Rectal smooth muscle tissue (tissue), 1 donor: ENCODE measurements at regions not wholly inside any gene's neighbourhood (a gene's known extent, or its start where the extent isn't known, plus 50 kb on each side); places are given as distances from the start of the nearest gene placed in this dataset.

ENCODE experiments used
- H3K27ac ChIP-seq: one replicate; pipeline ENCODE4 v1.7.0; 2013; ENCODE audit warnings: low read depth, low read length, inconsistent platforms
- H3K27me3 ChIP-seq: one replicate; pipeline ENCODE4 v1.7.0; 2013; ENCODE audit warnings: low read length; ENCODE audit not compliant: control insufficient read depth, insufficient read depth
- H3K36me3 ChIP-seq: one replicate; pipeline ENCODE4 v1.7.0; 2013; ENCODE audit warnings: low read length; ENCODE audit not compliant: control insufficient read depth, insufficient read depth
- H3K4me1 ChIP-seq: one replicate; pipeline ENCODE4 v1.7.0; 2013; ENCODE audit warnings: low read length; ENCODE audit not compliant: control insufficient read depth, insufficient read depth
- H3K4me3 ChIP-seq: one replicate; pipeline ENCODE4 v1.7.0; 2013; ENCODE audit warnings: low read length
- H3K9ac ChIP-seq: one replicate; pipeline ENCODE4 v1.7.0; 2013; ENCODE audit warnings: low read length

GRCh38 chr9:80061096-80061495, 489.3 kb downstream of the TLE4 start:
- no peak overlapping the region for H3K27ac ChIP-seq
- H3K4me3 ChIP-seq, result no peak overlapping the region
- H3K9ac ChIP-seq, result no peak overlapping the region
- no peaks in the 10 kb centered on the region for H3K36me3 ChIP-seq
- H3K27me3 ChIP-seq, result no peaks in the 10 kb centered on the region
- H3K4me1 ChIP-seq, result peaks cover 6% of the 10 kb centered on the region

- Histone ChIP-seq H3K4me3 (no peak overlapping the region), H3K27me3 (no peaks in the 10 kb centered on the region), H3K36me3 (no peaks in the 10 kb centered on the region), H3K9ac (no peak overlapping the region), H3K4me1 (peaks cover 6% of the 10 kb centered on the region), H3K27ac (no peak overlapping the region)
Measured at GRCh38 chr9:80059979-80060378, 488.2 kb downstream of the TLE4 start.

GRCh38 chr9:80059191-80059590, 487.4 kb downstream of the TLE4 start:
- Histone ChIP-seq H3K27ac (no peak overlapping the region), H3K4me3 (no peak overlapping the region)

GRCh38 chr9:80052830-80053229, 481.1 kb downstream of the TLE4 start:
- Histone ChIP-seq H3K27me3 (no peaks in the 10 kb centered on the region), H3K9ac (no peak overlapping the region), H3K36me3 (no peaks in the 10 kb centered on the region), H3K4me3 (no peak overlapping the region), H3K27ac (no peak overlapping the region), H3K4me1 (no peaks in the 10 kb centered on the region)

More at GRCh38 chr9:80059191-80059590, 487.4 kb downstream of the TLE4 start:
- H3K4me1 ChIP-seq, result peaks cover 6% of the 10 kb centered on the region
- H3K27me3 ChIP-seq, result no peaks in the 10 kb centered on the region
- no peak overlapping the region for H3K9ac ChIP-seq
- H3K36me3 ChIP-seq, result no peaks in the 10 kb centered on the region

- Histone ChIP-seq H3K4me1 (no peaks in the 10 kb centered on the region), H3K36me3 (no peaks in the 10 kb centered on the region), H3K27me3 (no peaks in the 10 kb centered on the region), H3K4me3 (no peak overlapping the region), H3K9ac (no peak overlapping the region), H3K27ac (no peak overlapping the region)
Measured at GRCh38 chr9:80049096-80049782, 477.5 kb downstream of the TLE4 start.

GRCh38 chr9:80046481-80046880, 474.7 kb downstream of the TLE4 start:
- Histone ChIP-seq H3K27me3 (no peaks in the 10 kb centered on the region), H3K9ac (no peak overlapping the region), H3K4me3 (no peak overlapping the region), H3K27ac (no peak overlapping the region), H3K36me3 (no peaks in the 10 kb centered on the region), H3K4me1 (no peaks in the 10 kb centered on the region)

- H3K27me3 ChIP-seq, result no peaks in the 10 kb centered on the region
- no peak overlapping the region for H3K27ac ChIP-seq
- H3K36me3 ChIP-seq, result no peaks in the 10 kb centered on the region
- no peak overlapping the region for H3K9ac ChIP-seq
- H3K4me1 ChIP-seq, result no peaks in the 10 kb centered on the region
- H3K4me3 ChIP-seq, result no peak overlapping the region
Measured at GRCh38 chr9:80041821-80042220, 470.1 kb downstream of the TLE4 start.

GRCh38 chr9:80040457-80040856, 468.7 kb downstream of the TLE4 start:
- no peaks in the 10 kb centered on the region for H3K27me3 ChIP-seq
- no peak overlapping the region for H3K9ac ChIP-seq
- no peaks in the 10 kb centered on the region for H3K36me3 ChIP-seq
- no peak overlapping the region for H3K4me3 ChIP-seq
- H3K27ac ChIP-seq, result no peak overlapping the region
- no peaks in the 10 kb centered on the region for H3K4me1 ChIP-seq

GRCh38 chr9:80030801-80031200, 459.0 kb downstream of the TLE4 start:
- H3K27ac ChIP-seq, result no peak overlapping the region
- no peak overlapping the region for H3K9ac ChIP-seq
- no peaks in the 10 kb centered on the region for H3K27me3 ChIP-seq
- no peaks in the 10 kb centered on the region for H3K4me1 ChIP-seq
- H3K4me3 ChIP-seq, result no peak overlapping the region
- no peaks in the 10 kb centered on the region for H3K36me3 ChIP-seq

- Histone ChIP-seq H3K4me1 (no peaks in the 10 kb centered on the region), H3K4me3 (no peak overlapping the region), H3K27me3 (no peaks in the 10 kb centered on the region), H3K9ac (no peak overlapping the region), H3K36me3 (no peaks in the 10 kb centered on the region), H3K27ac (no peak overlapping the region)
Measured at GRCh38 chr9:80028501-80028900, 456.7 kb downstream of the TLE4 start.

- Histone ChIP-seq H3K27ac (no peak overlapping the region), H3K9ac (no peak overlapping the region), H3K36me3 (no peaks in the 10 kb centered on the region), H3K4me1 (no peaks in the 10 kb centered on the region), H3K27me3 (no peaks in the 10 kb centered on the region), H3K4me3 (no peak overlapping the region)
Measured at GRCh38 chr9:80025796-80026520, 454.2 kb downstream of the TLE4 start.

GRCh38 chr9:80025131-80025530, 453.4 kb downstream of the TLE4 start:
- Histone ChIP-seq H3K36me3 (no peaks in the 10 kb centered on the region), H3K9ac (no peak overlapping the region), H3K4me1 (no peaks in the 10 kb centered on the region), H3K27ac (no peak overlapping the region), H3K27me3 (no peaks in the 10 kb centered on the region), H3K4me3 (no peak overlapping the region)

- no peaks in the 10 kb centered on the region for H3K36me3 ChIP-seq
- H3K27ac ChIP-seq, result no peak overlapping the region
- no peak overlapping the region for H3K4me3 ChIP-seq
- no peaks in the 10 kb centered on the region for H3K27me3 ChIP-seq
- H3K9ac ChIP-seq, result no peak overlapping the region
- H3K4me1 ChIP-seq, result no peaks in the 10 kb centered on the region
Measured at GRCh38 chr9:80020530-80020929, 448.8 kb downstream of the TLE4 start.
